HCT116 (cell line): ENCODE measurements at regions not wholly inside any gene's neighbourhood (a gene's known extent, or its start where the extent isn't known, plus 50 kb on each side); places are given as distances from the start of the nearest gene placed in this dataset.

Source experiments
- CEBPB ChIP-seq: IDR thresholded peaks from 2 replicates; pipeline ENCODE4 v1.6.1; 2012; ENCODE audit warnings: low read depth
- SIN3A ChIP-seq: IDR thresholded peaks from 2 replicates; pipeline ENCODE4 v1.6.1; 2012; ENCODE audit warnings: low read depth
- ZNF274 ChIP-seq: fragments of 200-500 bp; sonication (Bioruptor generic); IDR thresholded peaks from 2 replicates; pipeline ENCODE4 v1.6.1; 2014; ENCODE audit warnings: mild to moderate bottlenecking, low read depth, low read length, inconsistent platforms
- TF ChIP-seq, protein P1 (sequence below): IDR thresholded peaks from 2 replicates; pipeline ENCODE4 v1.6.1; 2012; ENCODE audit warnings: low read depth
- TF ChIP-seq, protein P2 (sequence below): IDR thresholded peaks from 2 replicates; pipeline ENCODE4 v1.6.1; 2012
- TF ChIP-seq, protein P3 (sequence below), 3 experiments: fragments of 200-600 bp in 1 of 3; sonication (generic) in 1 of 3; IDR thresholded peaks in 2 of 3; conservative IDR thresholded peaks in 1 of 3; 2 replicates each; pipeline ENCODE4 v1.5.1; 2012 to 2017; ENCODE audit warnings: low read depth in 2 of 3, low read length in 2 of 3, antibody characterized with exemption in 1 of 3, borderline replicate concordance in 1 of 3, control low read depth in 1 of 3, mild to moderate bottlenecking in 1 of 3, mixed read lengths in 1 of 3, mixed run types in 1 of 3, moderate library complexity in 1 of 3; ENCODE audit not compliant: insufficient read depth in 1 of 3

DNA sequence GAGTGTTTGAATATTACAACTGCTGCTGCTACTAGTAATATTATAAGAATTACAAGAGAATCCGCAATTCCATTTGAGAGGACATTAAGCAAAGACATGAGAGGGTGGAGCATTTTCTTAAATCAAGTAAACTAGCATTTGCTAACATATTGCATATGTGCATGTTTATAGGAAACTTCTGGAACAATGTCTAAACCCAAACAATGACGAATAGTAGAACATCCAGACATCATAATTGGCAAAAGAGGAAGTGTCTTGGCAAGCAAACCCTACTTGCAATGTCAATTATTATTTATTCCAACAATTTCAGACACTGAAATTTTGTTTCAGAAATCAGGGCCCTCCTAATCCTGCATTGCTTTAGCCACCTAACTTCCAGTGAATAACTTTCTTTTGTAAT, 1155.3 kb upstream of the GJE1 start:
- TF ChIP-seq, protein P1, sequence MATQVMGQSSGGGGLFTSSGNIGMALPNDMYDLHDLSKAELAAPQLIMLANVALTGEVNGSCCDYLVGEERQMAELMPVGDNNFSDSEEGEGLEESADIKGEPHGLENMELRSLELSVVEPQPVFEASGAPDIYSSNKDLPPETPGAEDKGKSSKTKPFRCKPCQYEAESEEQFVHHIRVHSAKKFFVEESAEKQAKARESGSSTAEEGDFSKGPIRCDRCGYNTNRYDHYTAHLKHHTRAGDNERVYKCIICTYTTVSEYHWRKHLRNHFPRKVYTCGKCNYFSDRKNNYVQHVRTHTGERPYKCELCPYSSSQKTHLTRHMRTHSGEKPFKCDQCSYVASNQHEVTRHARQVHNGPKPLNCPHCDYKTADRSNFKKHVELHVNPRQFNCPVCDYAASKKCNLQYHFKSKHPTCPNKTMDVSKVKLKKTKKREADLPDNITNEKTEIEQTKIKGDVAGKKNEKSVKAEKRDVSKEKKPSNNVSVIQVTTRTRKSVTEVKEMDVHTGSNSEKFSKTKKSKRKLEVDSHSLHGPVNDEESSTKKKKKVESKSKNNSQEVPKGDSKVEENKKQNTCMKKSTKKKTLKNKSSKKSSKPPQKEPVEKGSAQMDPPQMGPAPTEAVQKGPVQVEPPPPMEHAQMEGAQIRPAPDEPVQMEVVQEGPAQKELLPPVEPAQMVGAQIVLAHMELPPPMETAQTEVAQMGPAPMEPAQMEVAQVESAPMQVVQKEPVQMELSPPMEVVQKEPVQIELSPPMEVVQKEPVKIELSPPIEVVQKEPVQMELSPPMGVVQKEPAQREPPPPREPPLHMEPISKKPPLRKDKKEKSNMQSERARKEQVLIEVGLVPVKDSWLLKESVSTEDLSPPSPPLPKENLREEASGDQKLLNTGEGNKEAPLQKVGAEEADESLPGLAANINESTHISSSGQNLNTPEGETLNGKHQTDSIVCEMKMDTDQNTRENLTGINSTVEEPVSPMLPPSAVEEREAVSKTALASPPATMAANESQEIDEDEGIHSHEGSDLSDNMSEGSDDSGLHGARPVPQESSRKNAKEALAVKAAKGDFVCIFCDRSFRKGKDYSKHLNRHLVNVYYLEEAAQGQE = no peak
- TF ChIP-seq, protein P2, sequence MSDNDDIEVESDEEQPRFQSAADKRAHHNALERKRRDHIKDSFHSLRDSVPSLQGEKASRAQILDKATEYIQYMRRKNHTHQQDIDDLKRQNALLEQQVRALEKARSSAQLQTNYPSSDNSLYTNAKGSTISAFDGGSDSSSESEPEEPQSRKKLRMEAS = no peak
- TF ChIP-seq SIN3A (no peak), ZNF274 (no peak), CEBPB (no peak)
- TF ChIP-seq, protein P3, sequence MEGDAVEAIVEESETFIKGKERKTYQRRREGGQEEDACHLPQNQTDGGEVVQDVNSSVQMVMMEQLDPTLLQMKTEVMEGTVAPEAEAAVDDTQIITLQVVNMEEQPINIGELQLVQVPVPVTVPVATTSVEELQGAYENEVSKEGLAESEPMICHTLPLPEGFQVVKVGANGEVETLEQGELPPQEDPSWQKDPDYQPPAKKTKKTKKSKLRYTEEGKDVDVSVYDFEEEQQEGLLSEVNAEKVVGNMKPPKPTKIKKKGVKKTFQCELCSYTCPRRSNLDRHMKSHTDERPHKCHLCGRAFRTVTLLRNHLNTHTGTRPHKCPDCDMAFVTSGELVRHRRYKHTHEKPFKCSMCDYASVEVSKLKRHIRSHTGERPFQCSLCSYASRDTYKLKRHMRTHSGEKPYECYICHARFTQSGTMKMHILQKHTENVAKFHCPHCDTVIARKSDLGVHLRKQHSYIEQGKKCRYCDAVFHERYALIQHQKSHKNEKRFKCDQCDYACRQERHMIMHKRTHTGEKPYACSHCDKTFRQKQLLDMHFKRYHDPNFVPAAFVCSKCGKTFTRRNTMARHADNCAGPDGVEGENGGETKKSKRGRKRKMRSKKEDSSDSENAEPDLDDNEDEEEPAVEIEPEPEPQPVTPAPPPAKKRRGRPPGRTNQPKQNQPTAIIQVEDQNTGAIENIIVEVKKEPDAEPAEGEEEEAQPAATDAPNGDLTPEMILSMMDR (IDR thresholded peaks at IDR 0.05 in 2 of 3, conservative IDR thresholded peaks at IDR 0.05 in 1 of 3; ENCODE audit: borderline replicate concordance in 1 of 3, insufficient read depth in 1 of 3, low read depth in 2 of 3, low read length in 2 of 3) = no peak
